ENCODE measurements at regions not wholly inside any gene's neighbourhood (a gene's known extent, or its start where the extent isn't known, plus 50 kb on each side); places are given as distances from the start of the nearest gene placed in this dataset.

GRCh38 chr2:45312275-45312674, 298.8 kb downstream of the SRBD1 start:
- intact Hi-C loops (cut with DNase I), result no loop called here
- no peaks in the 10 kb centered on the region for H3K9me3 ChIP-seq
- TF ChIP-seq POLR2A (IDR thresholded peaks at IDR 0.05) (no peak), CTCF (IDR thresholded peaks at IDR 0.05) (no peak)
- WGBS, 2 donors, result 70 to 88% methylated on average over 7 of the region's 7 CpGs
- DNase-seq, result no peak
- H3K4me1 ChIP-seq, result no peaks in the 10 kb centered on the region
- H3K4me3 ChIP-seq, result no peak overlapping the region
- H3K27me3 ChIP-seq, result peaks cover 0 to 4% (median 0%) of the 10 kb centered on the region in 4 donors
- H3K36me3 ChIP-seq, result no peaks in the 10 kb centered on the region
- H3K27ac ChIP-seq, result no peak overlapping the region

- H3K4me3 ChIP-seq, result no peak overlapping the region
- no peak overlapping the region for H3K27ac ChIP-seq
- TF ChIP-seq CTCF (IDR thresholded peaks at IDR 0.05) (no peak), POLR2A (IDR thresholded peaks at IDR 0.05) (no peak)
- H3K27me3 ChIP-seq, result peaks cover 0 to 4% (median 0%) of the 10 kb centered on the region in 4 donors
- no peaks in the 10 kb centered on the region for H3K4me1 ChIP-seq
- WGBS, 2 donors, result 60 to 65% methylated on average over 2 of the region's 2 CpGs
- intact Hi-C loops (cut with DNase I), result no loop called here
- no peaks in the 10 kb centered on the region for H3K36me3 ChIP-seq
- no peaks in the 10 kb centered on the region for H3K9me3 ChIP-seq
- no peak for DNase-seq
Observed at GRCh38 chr2:45311559-45311958, 299.5 kb downstream of the SRBD1 start.

- intact Hi-C loops (cut with DNase I), result no loop called here
- H3K27me3 ChIP-seq, result peaks cover 0 to 34% (median 0%) of the 10 kb centered on the region in 4 donors
- DNase-seq, result no peak
Observed at GRCh38 chr2:45307147-45307546, 297.9 kb upstream of the SIX2 start.

GRCh38 chr2:45305599-45305998, 296.3 kb upstream of the SIX2 start:
- intact Hi-C loops (cut with DNase I), result no loop called here
- no peaks in the 10 kb centered on the region for H3K9me3 ChIP-seq
- TF ChIP-seq CTCF (IDR thresholded peaks at IDR 0.05), result no peak
- no peak for TF ChIP-seq POLR2A (IDR thresholded peaks at IDR 0.05)
- WGBS, 2 donors, result 29 to 53% methylated on average over 2 of the region's 3 CpGs
- H3K36me3 ChIP-seq, result no peaks in the 10 kb centered on the region
- H3K27me3 ChIP-seq, result peaks cover 0 to 34% (median 0%) of the 10 kb centered on the region in 4 donors
- no peak overlapping the region for H3K27ac ChIP-seq
- DNase-seq, result no peak
- H3K4me1 ChIP-seq, result no peaks in the 10 kb centered on the region
- H3K4me3 ChIP-seq, result no peak overlapping the region

More at GRCh38 chr2:45307147-45307546, 297.9 kb upstream of the SIX2 start:
- Histone ChIP-seq H3K4me1 (no peaks in the 10 kb centered on the region), H3K27ac (no peak overlapping the region), H3K4me3 (no peak overlapping the region), H3K36me3 (no peaks in the 10 kb centered on the region), H3K9me3 (no peaks in the 10 kb centered on the region)
- no peak for TF ChIP-seq POLR2A (IDR thresholded peaks at IDR 0.05)
- TF ChIP-seq CTCF (IDR thresholded peaks at IDR 0.05), result no peak
- WGBS, 2 donors, result 87 to 93% methylated on average over 11 of the region's 11 CpGs

- peaks cover 0 to 30% (median 0%) of the 10 kb centered on the region in 4 donors for H3K27me3 ChIP-seq
- H3K27ac ChIP-seq, result no peak overlapping the region
- WGBS, 2 donors, result 83 to 93% methylated on average over 2 to 4 of the region's 5 CpGs
- TF ChIP-seq POLR2A (IDR thresholded peaks at IDR 0.05), result no peak
- no peak for TF ChIP-seq CTCF (IDR thresholded peaks at IDR 0.05)
- DNase-seq, result no peak
- intact Hi-C loops (cut with DNase I), result no loop called here
- H3K4me1 ChIP-seq, result no peaks in the 10 kb centered on the region
- no peaks in the 10 kb centered on the region for H3K9me3 ChIP-seq
- H3K36me3 ChIP-seq, result no peaks in the 10 kb centered on the region
- no peak overlapping the region for H3K4me3 ChIP-seq
Observed at GRCh38 chr2:45303417-45304202, 294.4 kb upstream of the SIX2 start.

Measured in esophagus squamous epithelium (tissue), 5 donors.